ENCODE measurements at regions not wholly inside any gene's neighbourhood (a gene's known extent, or its start where the extent isn't known, plus 50 kb on each side); places are given as distances from the start of the nearest gene placed in this dataset.

- no peak for TF ChIP-seq TAF1 (IDR thresholded peaks at IDR 0.05; ENCODE audit: low read depth)
- no peak for TF ChIP-seq MAX (IDR thresholded peaks at IDR 0.05)
- no peak for TF ChIP-seq USF1 (IDR thresholded peaks at IDR 0.05)
- no peak for TF ChIP-seq NFIC (IDR thresholded peaks at IDR 0.05)
- TF ChIP-seq CEBPB (IDR thresholded peaks at IDR 0.05), result no peak
- TF ChIP-seq TEAD4 (IDR thresholded peaks at IDR 0.05), result no peak
Observed at GRCh38 chr3:18079739-18080138, 337.3 kb upstream of the TBC1D5 start.

- TF ChIP-seq CEBPB (IDR thresholded peaks at IDR 0.05), result no peak
- TF ChIP-seq ZBTB7A (IDR thresholded peaks at IDR 0.05; ENCODE audit: low read depth), result no peak
- TF ChIP-seq YY1 (IDR thresholded peaks at IDR 0.05; ENCODE audit: low read depth), result no peak
- TF ChIP-seq EGR1 (IDR thresholded peaks at IDR 0.05), result no peak
- no peak for TF ChIP-seq TEAD4 (IDR thresholded peaks at IDR 0.05)
- TF ChIP-seq EP300 (IDR thresholded peaks at IDR 0.05; ENCODE audit: borderline replicate concordance), result no peak
Observed at GRCh38 chr3:18079062-18079461, 336.6 kb upstream of the TBC1D5 start.

- TF ChIP-seq TAF1 (IDR thresholded peaks at IDR 0.05; ENCODE audit: low read depth) (no peak), CEBPB (IDR thresholded peaks at IDR 0.05) (no peak), RAD21 (IDR thresholded peaks at IDR 0.05; ENCODE audit: low read depth) (no peak), YY1 (IDR thresholded peaks at IDR 0.05; ENCODE audit: low read depth) (no peak), CREB1 (IDR thresholded peaks at IDR 0.05; ENCODE audit: low read depth) (no peak), USF1 (IDR thresholded peaks at IDR 0.05) (no peak), NFIC (IDR thresholded peaks at IDR 0.05) (no peak), ZBTB7A (IDR thresholded peaks at IDR 0.05; ENCODE audit: low read depth) (no peak), EP300 (IDR thresholded peaks at IDR 0.05; ENCODE audit: borderline replicate concordance) (no peak), MAX (IDR thresholded peaks at IDR 0.05) (no peak), FOXM1 (IDR thresholded peaks at IDR 0.05; ENCODE audit: borderline replicate concordance, low read depth) (no peak), TEAD4 (IDR thresholded peaks at IDR 0.05) (no peak), REST (IDR thresholded peaks at IDR 0.05; ENCODE audit: low read depth) (no peak), EGR1 (IDR thresholded peaks at IDR 0.05) (no peak), TCF12 (IDR thresholded peaks at IDR 0.05; ENCODE audit: low read depth) (no peak)
Observed at GRCh38 chr3:18077128-18077840, 334.9 kb upstream of the TBC1D5 start.

GRCh38 chr3:18076301-18076700 is 333.9 kb upstream of the TBC1D5 start:
- TF ChIP-seq RAD21 (IDR thresholded peaks at IDR 0.05; ENCODE audit: low read depth) (no peak), CREB1 (IDR thresholded peaks at IDR 0.05; ENCODE audit: low read depth) (no peak), REST (IDR thresholded peaks at IDR 0.05; ENCODE audit: low read depth) (no peak), ZBTB7A (IDR thresholded peaks at IDR 0.05; ENCODE audit: low read depth) (no peak), NFIC (IDR thresholded peaks at IDR 0.05) (no peak), FOXM1 (IDR thresholded peaks at IDR 0.05; ENCODE audit: borderline replicate concordance, low read depth) (no peak), EP300 (IDR thresholded peaks at IDR 0.05; ENCODE audit: borderline replicate concordance) (no peak), TAF1 (IDR thresholded peaks at IDR 0.05; ENCODE audit: low read depth) (no peak), TCF12 (IDR thresholded peaks at IDR 0.05; ENCODE audit: low read depth) (no peak), MAX (IDR thresholded peaks at IDR 0.05) (no peak), EGR1 (IDR thresholded peaks at IDR 0.05) (no peak), YY1 (IDR thresholded peaks at IDR 0.05; ENCODE audit: low read depth) (no peak), TEAD4 (IDR thresholded peaks at IDR 0.05) (no peak), USF1 (IDR thresholded peaks at IDR 0.05) (no peak), CEBPB (IDR thresholded peaks at IDR 0.05) (no peak)

- no peak for TF ChIP-seq CREB1 (IDR thresholded peaks at IDR 0.05; ENCODE audit: low read depth)
- no peak for TF ChIP-seq YY1 (IDR thresholded peaks at IDR 0.05; ENCODE audit: low read depth)
- TF ChIP-seq EP300 (IDR thresholded peaks at IDR 0.05; ENCODE audit: borderline replicate concordance), result no peak
- no peak for TF ChIP-seq REST (IDR thresholded peaks at IDR 0.05; ENCODE audit: low read depth)
- no peak for TF ChIP-seq NFIC (IDR thresholded peaks at IDR 0.05)
Observed at GRCh38 chr3:18075799-18076198, 333.4 kb upstream of the TBC1D5 start.

Data from Ishikawa (cell line).